ENCODE measurements at regions not wholly inside any gene's neighbourhood (a gene's known extent, or its start where the extent isn't known, plus 50 kb on each side); places are given as distances from the start of the nearest gene placed in this dataset.

GRCh38 chr3:148381051-148381450 lies 316.7 kb upstream of the AGTR1 start:
- no peak for TF ChIP-seq ARNT (IDR thresholded peaks at IDR 0.05)
- no peak for TF ChIP-seq HDGF (IDR thresholded peaks at IDR 0.05; ENCODE audit: borderline replicate concordance)
- no peak for TF ChIP-seq LEF1 (IDR thresholded peaks at IDR 0.05; ENCODE audit: borderline replicate concordance)

Measured in HEK293T (cell line).